HL-60 (cell line): ENCODE measurements at regions not wholly inside any gene's neighbourhood (a gene's known extent, or its start where the extent isn't known, plus 50 kb on each side); places are given as distances from the start of the nearest gene placed in this dataset.

Experiments
- CTCF ChIP-seq: IDR thresholded peaks from one replicate; pipeline ENCODE4 v1.5.1; 2011; ENCODE audit warnings: low read length, control low read depth, inconsistent platforms; ENCODE audit not compliant: insufficient read depth
- GABPA ChIP-seq: IDR thresholded peaks from 2 replicates; pipeline ENCODE4 v1.6.1; 2012; ENCODE audit warnings: low read depth
- REST ChIP-seq: IDR thresholded peaks from 2 replicates; pipeline ENCODE4 v1.6.1; 2012; ENCODE audit warnings: low read depth; ENCODE audit not compliant: insufficient replicate concordance

- TF ChIP-seq REST (no peak), GABPA (no peak), CTCF (no peak)
Measured at GRCh38 chr9:16335788-16336580, 534.5 kb downstream of the BNC2 start.
